DND-41 (cell line): ENCODE measurements at regions not wholly inside any gene's neighbourhood (a gene's known extent, or its start where the extent isn't known, plus 50 kb on each side); places are given as distances from the start of the nearest gene placed in this dataset.

Source experiments
- ATAC-seq: fragments of 200-7000 bp; cut with Tn5 transposase; 3 replicates; pipeline ENCODE4 v1.9.1; 2021; ENCODE audit warnings: low read depth; ENCODE audit not compliant: insufficient read depth
- DNase-seq: peaks from one replicate; pipeline ENCODE4 v3.0.0-alpha.2; 2020
- H2AFZ ChIP-seq: 2 replicates; pipeline ENCODE4 v1.6.0; 2012; ENCODE audit warnings: low read depth, low read length
- H3K27ac ChIP-seq: 2 replicates; pipeline ENCODE4 v1.5.1; 2012; ENCODE audit warnings: low read length, inconsistent platforms
- H3K27me3 ChIP-seq: fragments of 200-600 bp; sonication (generic); 2 replicates; pipeline ENCODE4 v1.6.0; 2012; ENCODE audit warnings: low read length, mild to moderate bottlenecking, inconsistent platforms; ENCODE audit not compliant: insufficient read depth, poor library complexity
- H3K36me3 ChIP-seq: 2 replicates; pipeline ENCODE4 v1.5.1; 2012; ENCODE audit warnings: low read length, inconsistent platforms; ENCODE audit not compliant: insufficient read depth
- H3K4me1 ChIP-seq: 2 replicates; pipeline ENCODE4 v1.5.1; 2012; ENCODE audit warnings: mild to moderate bottlenecking, low read length; ENCODE audit not compliant: insufficient read depth
- H3K4me2 ChIP-seq: 2 replicates; pipeline ENCODE4 v1.6.0; 2012; ENCODE audit warnings: mild to moderate bottlenecking, moderate library complexity, low read length, inconsistent platforms; ENCODE audit not compliant: insufficient read depth
- H3K4me3 ChIP-seq, 2 experiments: fragments of 200-600 bp in 1 of 2; shearing (Covaris generic) in 1 of 2; 2 replicates each; pipeline ENCODE4 v1.5.1; 2012 to 2016; ENCODE audit warnings: inconsistent platforms in 2 of 2, low read length in 2 of 2, mild to moderate bottlenecking in 2 of 2, low read depth in 1 of 2, moderate library complexity in 1 of 2
- H3K79me2 ChIP-seq: 2 replicates; pipeline ENCODE4 v1.6.0; 2012; ENCODE audit warnings: low read length, inconsistent platforms; ENCODE audit not compliant: insufficient read depth
- H3K9ac ChIP-seq: 2 replicates; pipeline ENCODE4 v1.6.0; 2012; ENCODE audit warnings: low read depth, mild to moderate bottlenecking, inconsistent platforms, low read length, moderate library complexity
- H3K9me3 ChIP-seq: 2 replicates; pipeline ENCODE4 v1.5.1; 2012; ENCODE audit warnings: low read length, moderate library complexity, mild to moderate bottlenecking, inconsistent platforms; ENCODE audit not compliant: insufficient read depth, severe bottlenecking
- H4K20me1 ChIP-seq: 2 replicates; pipeline ENCODE4 v1.6.0; 2012; ENCODE audit warnings: low read length; ENCODE audit not compliant: insufficient read depth
- EZH2 ChIP-seq: IDR thresholded peaks from 3 replicates; pipeline ENCODE4 v1.6.1; 2012; ENCODE audit warnings: borderline replicate concordance, low read depth, mild to moderate bottlenecking, moderate library complexity, low read length, inconsistent platforms; ENCODE audit not compliant: severe bottlenecking
- TF ChIP-seq, protein P1 (sequence below): IDR thresholded peaks from 2 replicates; pipeline ENCODE4 v1.5.1; 2012; ENCODE audit warnings: borderline replicate concordance, low read length, moderate library complexity, mild to moderate bottlenecking; ENCODE audit not compliant: poor library complexity, severe bottlenecking; ENCODE audit errors: extremely low read depth

DNA sequence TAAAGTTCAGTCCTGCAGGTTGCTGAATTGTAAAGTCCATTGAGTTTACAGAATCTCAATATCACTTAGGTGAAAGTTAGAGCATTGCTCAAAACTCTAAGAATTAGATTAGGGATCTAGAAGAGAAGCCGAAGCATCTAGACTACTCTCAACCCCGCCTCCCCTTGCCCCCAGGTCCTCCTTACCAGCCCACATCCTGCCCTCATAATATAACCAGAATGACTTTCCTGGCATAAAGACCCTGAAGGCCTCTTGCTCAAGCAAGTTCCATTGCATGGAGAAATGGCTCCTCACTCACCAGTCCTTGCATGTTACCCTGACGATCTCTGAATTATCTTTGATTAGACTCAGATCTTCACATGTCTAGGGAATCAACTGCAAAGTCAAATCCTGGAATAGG lies 78.8 kb downstream of the SPATA31C2 start:
- H3K9ac ChIP-seq, result no peak overlapping the region
- H3K4me2 ChIP-seq, result no peak overlapping the region
- H3K36me3 ChIP-seq, result no peaks in the 10 kb centered on the region
- no peaks in the 10 kb centered on the region for H3K9me3 ChIP-seq
- no peak for DNase-seq
- no peak overlapping the region for H2AFZ ChIP-seq
- H3K4me3 ChIP-seq, result no peak overlapping the region
- no peaks in the 10 kb centered on the region for H3K4me1 ChIP-seq
- H3K27me3 ChIP-seq, result no peaks in the 10 kb centered on the region
- peak; percentile 58; the same call in 1 of the 3 replicates for ATAC-seq
- H3K79me2 ChIP-seq, result no peaks in the 10 kb centered on the region
- no peak for TF ChIP-seq EZH2
- TF ChIP-seq, protein P1, sequence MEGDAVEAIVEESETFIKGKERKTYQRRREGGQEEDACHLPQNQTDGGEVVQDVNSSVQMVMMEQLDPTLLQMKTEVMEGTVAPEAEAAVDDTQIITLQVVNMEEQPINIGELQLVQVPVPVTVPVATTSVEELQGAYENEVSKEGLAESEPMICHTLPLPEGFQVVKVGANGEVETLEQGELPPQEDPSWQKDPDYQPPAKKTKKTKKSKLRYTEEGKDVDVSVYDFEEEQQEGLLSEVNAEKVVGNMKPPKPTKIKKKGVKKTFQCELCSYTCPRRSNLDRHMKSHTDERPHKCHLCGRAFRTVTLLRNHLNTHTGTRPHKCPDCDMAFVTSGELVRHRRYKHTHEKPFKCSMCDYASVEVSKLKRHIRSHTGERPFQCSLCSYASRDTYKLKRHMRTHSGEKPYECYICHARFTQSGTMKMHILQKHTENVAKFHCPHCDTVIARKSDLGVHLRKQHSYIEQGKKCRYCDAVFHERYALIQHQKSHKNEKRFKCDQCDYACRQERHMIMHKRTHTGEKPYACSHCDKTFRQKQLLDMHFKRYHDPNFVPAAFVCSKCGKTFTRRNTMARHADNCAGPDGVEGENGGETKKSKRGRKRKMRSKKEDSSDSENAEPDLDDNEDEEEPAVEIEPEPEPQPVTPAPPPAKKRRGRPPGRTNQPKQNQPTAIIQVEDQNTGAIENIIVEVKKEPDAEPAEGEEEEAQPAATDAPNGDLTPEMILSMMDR, result no peak
- no peaks in the 10 kb centered on the region for H4K20me1 ChIP-seq
- H3K27ac ChIP-seq, result no peak overlapping the region

DNA sequence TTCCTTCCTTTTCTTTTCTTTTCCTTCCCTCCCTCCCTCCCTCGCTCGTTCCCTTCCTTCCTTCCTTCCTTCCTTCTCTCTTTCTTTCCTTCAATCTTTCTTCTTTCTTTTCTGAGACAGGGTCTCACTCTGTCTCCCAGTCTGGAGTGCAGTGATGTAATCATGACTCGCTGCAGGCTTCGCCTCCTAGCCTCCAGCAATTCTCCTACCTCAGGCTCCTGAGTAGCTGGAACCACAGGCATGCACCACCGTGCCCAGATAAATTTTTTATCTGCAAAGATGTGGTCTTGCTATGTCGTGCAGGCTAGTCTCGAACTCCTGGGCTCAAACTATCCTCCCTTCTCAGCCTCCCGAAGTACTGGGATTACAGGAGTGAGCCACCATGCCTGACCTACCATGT lies 81.4 kb downstream of the SPATA31C2 start:
- H3K4me3 ChIP-seq, result no peak overlapping the region
- H2AFZ ChIP-seq, result no peak overlapping the region
- H4K20me1 ChIP-seq, result no peaks in the 10 kb centered on the region
- DNase-seq (no peak), ATAC-seq (no peak)
- no peaks in the 10 kb centered on the region for H3K79me2 ChIP-seq
- H3K27me3 ChIP-seq, result no peaks in the 10 kb centered on the region
- no peak overlapping the region for H3K9ac ChIP-seq
- H3K36me3 ChIP-seq, result no peaks in the 10 kb centered on the region
- no peak overlapping the region for H3K4me2 ChIP-seq
- no peaks in the 10 kb centered on the region for H3K9me3 ChIP-seq
- no peak overlapping the region for H3K27ac ChIP-seq
- H3K4me1 ChIP-seq, result no peaks in the 10 kb centered on the region
- no peak for TF ChIP-seq EZH2
- TF ChIP-seq, protein P1, result no peak

DNA sequence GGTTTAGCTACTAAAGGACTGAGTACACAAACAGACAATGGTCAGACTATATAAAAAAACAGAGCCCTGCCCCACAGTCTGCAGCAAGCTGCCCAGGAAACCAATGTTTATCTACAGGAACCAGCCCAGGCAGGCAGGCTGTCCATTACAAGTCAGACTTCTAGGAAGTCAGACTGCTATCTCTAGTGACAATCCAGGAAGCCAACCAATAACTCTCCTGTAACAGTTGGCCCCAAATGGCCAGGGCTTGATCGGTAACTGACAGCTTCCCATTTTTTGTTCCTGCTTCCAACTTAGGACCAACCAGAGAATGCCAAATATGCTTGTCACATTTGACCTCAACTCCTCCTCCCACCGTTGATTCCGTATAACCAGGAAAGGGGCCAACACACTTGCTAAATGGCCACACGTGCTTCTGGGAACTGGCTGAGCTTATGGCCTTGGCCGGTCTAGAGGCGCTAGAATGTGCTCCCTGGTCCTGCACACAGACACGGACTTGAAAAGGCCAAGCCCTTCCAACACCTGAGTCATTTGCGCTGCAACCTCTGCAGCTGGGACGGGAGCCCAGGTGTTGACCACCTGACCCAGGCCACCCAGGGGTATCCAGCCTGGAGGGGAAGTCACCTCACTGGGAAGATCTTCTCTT lies 79.6 kb upstream of the CDK20 start:
- H4K20me1 ChIP-seq, result no peaks in the 10 kb centered on the region
- no peak overlapping the region for H3K4me2 ChIP-seq
- no peak overlapping the region for H3K27ac ChIP-seq
- H3K9me3 ChIP-seq, result no peaks in the 10 kb centered on the region
- H2AFZ ChIP-seq, result no peak overlapping the region
- no peak overlapping the region for H3K9ac ChIP-seq
- H3K36me3 ChIP-seq, result no peaks in the 10 kb centered on the region
- TF ChIP-seq, protein P1, result no peak
- TF ChIP-seq EZH2, result no peak
- ATAC-seq (no peak), DNase-seq (no peak)
- H3K27me3 ChIP-seq, result no peaks in the 10 kb centered on the region
- H3K4me1 ChIP-seq, result no peaks in the 10 kb centered on the region
- no peaks in the 10 kb centered on the region for H3K79me2 ChIP-seq
- no peak overlapping the region for H3K4me3 ChIP-seq
